Gastrocnemius medialis (tissue), 4 donors: ENCODE measurements at regions not wholly inside any gene's neighbourhood (a gene's known extent, or its start where the extent isn't known, plus 50 kb on each side); places are given as distances from the start of the nearest gene placed in this dataset.

Experiments used
- POLR2A ChIP-seq, 2 donors: fragments of 450-650 bp; IDR thresholded peaks; one replicate each; pipeline ENCODE4 v1.6.1; 2017; ENCODE audit warnings: antibody characterized with exemption in 2 of 2, mild to moderate bottlenecking in 2 of 2, moderate library complexity in 2 of 2
- TF ChIP-seq, protein P1 (sequence below), 5 experiments: fragments of 450-650 bp in 3 of 5; fragments of 200-600 bp in 2 of 5; sonication (generic) in 2 of 5; IDR thresholded peaks in 4 of 5; conservative IDR thresholded peaks in 1 of 5; 1 replicate in 4 of 5; 2 replicates in 1 of 5; pipeline ENCODE4 v1.5.1; 2016 to 2019; ENCODE audit warnings: antibody characterized with exemption in 5 of 5, mild to moderate bottlenecking in 3 of 5, moderate library complexity in 3 of 5

DNA sequence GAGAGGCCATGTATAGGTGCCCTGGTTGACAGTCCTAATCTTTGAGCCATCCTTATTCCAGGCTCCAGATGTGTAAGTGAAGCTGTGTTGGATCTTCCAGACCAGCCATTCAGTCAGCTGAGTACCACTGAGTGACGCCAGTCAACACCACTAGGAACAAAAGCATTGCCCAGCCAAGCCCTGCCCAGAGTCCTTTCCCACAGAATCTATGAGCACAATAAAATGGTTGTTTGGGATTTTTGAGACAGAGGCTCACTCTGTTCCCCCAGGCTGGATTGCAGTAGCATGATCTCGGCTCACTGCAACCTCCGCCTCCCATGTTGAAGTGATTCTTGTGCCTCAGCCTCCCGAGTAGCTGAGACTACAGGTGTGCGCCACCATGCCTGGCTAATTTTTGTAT, 262.5 kb downstream of the BCOR start:
- no peak for TF ChIP-seq POLR2A (IDR thresholded peaks at IDR 0.05)
- TF ChIP-seq, protein P1, sequence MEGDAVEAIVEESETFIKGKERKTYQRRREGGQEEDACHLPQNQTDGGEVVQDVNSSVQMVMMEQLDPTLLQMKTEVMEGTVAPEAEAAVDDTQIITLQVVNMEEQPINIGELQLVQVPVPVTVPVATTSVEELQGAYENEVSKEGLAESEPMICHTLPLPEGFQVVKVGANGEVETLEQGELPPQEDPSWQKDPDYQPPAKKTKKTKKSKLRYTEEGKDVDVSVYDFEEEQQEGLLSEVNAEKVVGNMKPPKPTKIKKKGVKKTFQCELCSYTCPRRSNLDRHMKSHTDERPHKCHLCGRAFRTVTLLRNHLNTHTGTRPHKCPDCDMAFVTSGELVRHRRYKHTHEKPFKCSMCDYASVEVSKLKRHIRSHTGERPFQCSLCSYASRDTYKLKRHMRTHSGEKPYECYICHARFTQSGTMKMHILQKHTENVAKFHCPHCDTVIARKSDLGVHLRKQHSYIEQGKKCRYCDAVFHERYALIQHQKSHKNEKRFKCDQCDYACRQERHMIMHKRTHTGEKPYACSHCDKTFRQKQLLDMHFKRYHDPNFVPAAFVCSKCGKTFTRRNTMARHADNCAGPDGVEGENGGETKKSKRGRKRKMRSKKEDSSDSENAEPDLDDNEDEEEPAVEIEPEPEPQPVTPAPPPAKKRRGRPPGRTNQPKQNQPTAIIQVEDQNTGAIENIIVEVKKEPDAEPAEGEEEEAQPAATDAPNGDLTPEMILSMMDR (IDR thresholded peaks at IDR 0.05 in 4 of 5, conservative IDR thresholded peaks at IDR 0.05 in 1 of 5): no peak
